Loucy (cell line): ENCODE measurements at regions not wholly inside any gene's neighbourhood (a gene's known extent, or its start where the extent isn't known, plus 50 kb on each side); places are given as distances from the start of the nearest gene placed in this dataset.

Experiments used
- H2AFZ ChIP-seq: fragments of 200-600 bp; sonication (generic); 2 replicates; pipeline ENCODE4 v1.6.0; 2016; ENCODE audit warnings: antibody characterized with exemption, mild to moderate bottlenecking, low read length, moderate library complexity
- H3F3A ChIP-seq: fragments of 200-600 bp; 2 replicates; pipeline ENCODE4 v1.6.0; 2016; ENCODE audit warnings: antibody characterized with exemption, low read depth, mild to moderate bottlenecking
- H3K27me3 ChIP-seq: fragments of 200-600 bp; sonication (generic); 2 replicates; pipeline ENCODE4 v1.6.1; 2014; ENCODE audit warnings: low read length, mild to moderate bottlenecking; ENCODE audit not compliant: insufficient read depth, poor library complexity, severe bottlenecking
- H3K36me3 ChIP-seq: fragments of 200-600 bp; sonication (generic); 2 replicates; pipeline ENCODE4 v1.6.1; 2016; ENCODE audit warnings: low read length; ENCODE audit not compliant: insufficient read depth
- H3K4me1 ChIP-seq: fragments of 200-600 bp; sonication (generic); 2 replicates; pipeline ENCODE4 v1.5.1; 2014; ENCODE audit warnings: low read length, mild to moderate bottlenecking; ENCODE audit not compliant: insufficient read depth, poor library complexity, severe bottlenecking
- H3K4me2 ChIP-seq: fragments of 200-600 bp; sonication (generic); 2 replicates; pipeline ENCODE4 v1.6.0; 2014; ENCODE audit warnings: antibody characterized with exemption, low read length, low read depth, mild to moderate bottlenecking; ENCODE audit not compliant: poor library complexity, severe bottlenecking
- H3K4me3 ChIP-seq: fragments of 200-600 bp; sonication (generic); 2 replicates; pipeline ENCODE4 v1.5.1; 2014; ENCODE audit warnings: low read length, mild to moderate bottlenecking, mixed read lengths; ENCODE audit not compliant: poor library complexity, severe bottlenecking
- H3K79me2 ChIP-seq: fragments of 200-600 bp; sonication (generic); 2 replicates; pipeline ENCODE4 v1.6.1; 2014; ENCODE audit warnings: low read length; ENCODE audit not compliant: insufficient read depth
- H3K9ac ChIP-seq: fragments of 200-600 bp; sonication (generic); 2 replicates; pipeline ENCODE4 v1.6.0; 2014; ENCODE audit warnings: mild to moderate bottlenecking, low read depth, low read length, moderate library complexity; ENCODE audit not compliant: poor library complexity, severe bottlenecking
- H3K9me2 ChIP-seq: fragments of 200-600 bp; sonication (generic); replicated peaks from 2 replicates; pipeline ENCODE4 v1.6.1; 2016; ENCODE audit warnings: low read depth, low read length, mixed read lengths
- H3K9me3 ChIP-seq: fragments of 200-600 bp; sonication (generic); 2 replicates; pipeline ENCODE4 v1.6.1; 2014; ENCODE audit warnings: mild to moderate bottlenecking, antibody characterized with exemption, low read length, low read depth; ENCODE audit not compliant: insufficient read depth
- H4K20me1 ChIP-seq: fragments of 200-600 bp; sonication (generic); 2 replicates; pipeline ENCODE4 v1.6.0; 2014; ENCODE audit warnings: antibody characterized with exemption, low read length, mild to moderate bottlenecking; ENCODE audit not compliant: insufficient read depth, poor library complexity, severe bottlenecking
- CTCF ChIP-seq: fragments of 200-600 bp; sonication (generic); conservative IDR thresholded peaks from 2 replicates; pipeline ENCODE4 v1.5.1; 2014; ENCODE audit warnings: mild to moderate bottlenecking, antibody characterized with exemption, low read length
- EZH2phosphoT487 ChIP-seq: fragments of 200-600 bp; IDR thresholded peaks from 2 replicates; pipeline ENCODE4 v1.6.1; 2018; ENCODE audit warnings: antibody characterized with exemption, mild to moderate bottlenecking, moderate library complexity, borderline replicate concordance

DNA sequence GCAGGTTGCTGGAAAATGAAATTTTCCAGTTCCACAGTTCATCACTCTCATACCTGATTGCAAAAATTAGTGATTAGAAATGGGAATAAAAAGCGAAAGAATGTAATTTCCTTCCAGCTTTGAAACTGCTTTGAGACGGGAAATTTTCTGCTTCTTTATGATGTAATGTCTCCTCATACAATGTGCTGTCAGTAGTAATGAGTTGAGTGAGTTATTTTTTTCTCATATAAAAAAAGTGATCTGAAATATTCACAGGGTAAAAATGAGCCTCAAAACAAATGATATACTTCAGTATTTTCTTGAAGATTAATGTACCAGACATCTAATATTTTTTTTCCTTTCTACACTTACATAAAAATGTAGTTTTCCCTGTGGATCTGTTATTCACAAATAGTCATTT lies 179.1 kb upstream of the FAT4 start:
- Histone ChIP-seq H3K4me3 (no peak overlapping the region), H3K4me2 (no peak overlapping the region), H3K27me3 (no peaks in the 10 kb centered on the region), H2AFZ (no peak overlapping the region), H3K9me3 (no peaks in the 10 kb centered on the region), H3K36me3 (no peaks in the 10 kb centered on the region), H3F3A (no peaks in the 10 kb centered on the region), H3K79me2 (no peaks in the 10 kb centered on the region), H3K4me1 (no peaks in the 10 kb centered on the region), H3K9me2 (no peaks in the 10 kb centered on the region), H4K20me1 (no peaks in the 10 kb centered on the region), H3K9ac (no peak overlapping the region)
- TF ChIP-seq CTCF, result no peak
- TF ChIP-seq EZH2phosphoT487, result no peak

GRCh38 chr4:125132729-125133128 lies 182.0 kb upstream of the FAT4 start:
- H3K79me2 ChIP-seq, result no peaks in the 10 kb centered on the region
- H3K27me3 ChIP-seq, result no peaks in the 10 kb centered on the region
- no peak overlapping the region for H3K9ac ChIP-seq
- H3K4me3 ChIP-seq, result no peak overlapping the region
- no peaks in the 10 kb centered on the region for H4K20me1 ChIP-seq
- TF ChIP-seq CTCF (no peak), EZH2phosphoT487 (no peak)
- no peaks in the 10 kb centered on the region for H3K36me3 ChIP-seq
- no peaks in the 10 kb centered on the region for H3F3A ChIP-seq
- no peak overlapping the region for H3K4me2 ChIP-seq
- H3K4me1 ChIP-seq, result no peaks in the 10 kb centered on the region
- no peak overlapping the region for H2AFZ ChIP-seq
- H3K9me3 ChIP-seq, result no peaks in the 10 kb centered on the region
- H3K9me2 ChIP-seq, result no peaks in the 10 kb centered on the region

- no peaks in the 10 kb centered on the region for H4K20me1 ChIP-seq
- no peak for TF ChIP-seq EZH2phosphoT487
- TF ChIP-seq CTCF, result no peak
Measured at GRCh38 chr4:125131891-125132680, 182.7 kb upstream of the FAT4 start.

More at GRCh38 chr4:125131891-125132680, 182.7 kb upstream of the FAT4 start:
- Histone ChIP-seq H3K36me3 (no peaks in the 10 kb centered on the region), H3F3A (no peaks in the 10 kb centered on the region), H3K4me2 (no peak overlapping the region), H3K9me3 (no peaks in the 10 kb centered on the region), H2AFZ (no peak overlapping the region), H3K79me2 (no peaks in the 10 kb centered on the region), H3K27me3 (no peaks in the 10 kb centered on the region), H3K9me2 (no peaks in the 10 kb centered on the region), H3K4me1 (no peaks in the 10 kb centered on the region), H3K9ac (no peak overlapping the region), H3K4me3 (no peak overlapping the region)
